ENCODE measurements at regions not wholly inside any gene's neighbourhood (a gene's known extent, or its start where the extent isn't known, plus 50 kb on each side); places are given as distances from the start of the nearest gene placed in this dataset.
"Not testable (repeated sequence)": the region's sequence is repeated elsewhere in the genome, so short reads cannot be mapped to it uniquely, and the experiment has no call there.

DNA sequence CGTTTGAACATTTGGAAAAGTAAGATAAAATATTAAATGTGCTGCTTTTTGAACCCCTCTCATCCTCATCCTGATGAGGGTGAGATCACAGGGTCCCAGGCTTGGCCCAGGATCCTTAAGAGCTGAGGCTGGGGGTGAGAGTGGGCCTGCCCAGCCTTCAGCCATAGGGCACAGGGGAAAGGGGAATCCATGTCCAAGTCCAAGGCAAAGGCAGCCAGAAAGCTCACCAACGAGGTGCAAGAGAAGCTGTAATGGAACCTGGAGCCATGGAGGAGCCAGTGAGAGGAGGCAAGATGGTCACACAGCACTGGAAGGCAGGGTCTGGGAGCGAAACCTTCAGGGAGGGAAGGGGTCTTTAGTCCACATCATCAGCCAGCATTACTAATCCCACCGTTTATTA, 191.9 kb downstream of the RRAGC start:
- DNase-seq (ENCODE audit: low read depth): no peak

GRCh38 chr1:38662126-38662525, 197.4 kb downstream of the RRAGC start:
- no peak for DNase-seq (ENCODE audit: low read depth)

- DNase-seq (ENCODE audit: low read depth): no peak
Observed at GRCh38 chr1:38658883-38659282, 200.7 kb downstream of the RRAGC start.

- no peak for DNase-seq (ENCODE audit: low read depth)
Observed at GRCh38 chr1:38657873-38658272, 201.7 kb downstream of the RRAGC start.

GRCh38 chr1:38657207-38657840, 202.2 kb downstream of the RRAGC start:
- no peak for DNase-seq (ENCODE audit: low read depth)

- DNase-seq (ENCODE audit: low read depth): no peak
Observed at GRCh38 chr1:38656726-38657125, 202.8 kb downstream of the RRAGC start.

DNA sequence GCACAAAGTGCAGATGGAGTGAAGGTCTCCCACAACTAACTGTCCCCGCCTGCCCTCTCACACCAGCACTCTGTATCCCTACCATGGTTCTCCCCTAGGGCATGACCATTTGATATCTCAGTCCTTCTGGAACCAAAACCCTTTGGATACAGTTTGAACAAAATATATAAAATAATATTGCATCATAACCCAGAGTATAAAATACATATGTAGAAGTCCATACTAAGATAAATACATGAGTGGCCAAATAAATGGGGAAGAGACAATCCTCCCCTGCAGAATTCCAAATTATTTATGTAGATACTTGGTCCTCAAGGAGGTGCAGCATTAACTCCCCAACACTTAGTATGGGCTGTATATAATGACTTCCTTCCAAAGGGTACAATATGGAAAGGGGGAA, 207.4 kb downstream of the RRAGC start:
- DNase-seq (ENCODE audit: low read depth): no peak

DNA sequence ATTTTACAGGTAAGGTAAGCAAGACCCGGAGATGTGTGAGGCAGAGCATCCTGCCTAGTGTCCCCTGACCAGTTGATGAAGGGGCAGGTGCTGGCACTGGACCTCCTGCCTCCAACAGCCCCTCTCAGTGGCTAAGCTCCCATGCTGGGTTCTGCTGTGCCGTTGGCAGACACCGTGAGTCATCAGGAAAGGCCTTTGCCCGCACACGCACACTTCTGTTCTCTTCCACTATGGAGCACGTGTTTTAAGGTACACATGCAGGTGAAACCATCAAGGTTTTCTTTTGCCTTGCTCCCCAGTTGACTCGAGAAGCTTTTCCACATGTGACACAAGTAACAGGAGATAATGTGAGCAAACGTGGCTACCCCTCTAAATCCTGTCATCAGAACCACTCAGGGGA, 207.9 kb downstream of the RRAGC start:
- no peak for DNase-seq (ENCODE audit: low read depth)

GRCh38 chr1:38648417-38648816, 211.2 kb downstream of the RRAGC start:
- DNase-seq (ENCODE audit: low read depth): no peak

DNA sequence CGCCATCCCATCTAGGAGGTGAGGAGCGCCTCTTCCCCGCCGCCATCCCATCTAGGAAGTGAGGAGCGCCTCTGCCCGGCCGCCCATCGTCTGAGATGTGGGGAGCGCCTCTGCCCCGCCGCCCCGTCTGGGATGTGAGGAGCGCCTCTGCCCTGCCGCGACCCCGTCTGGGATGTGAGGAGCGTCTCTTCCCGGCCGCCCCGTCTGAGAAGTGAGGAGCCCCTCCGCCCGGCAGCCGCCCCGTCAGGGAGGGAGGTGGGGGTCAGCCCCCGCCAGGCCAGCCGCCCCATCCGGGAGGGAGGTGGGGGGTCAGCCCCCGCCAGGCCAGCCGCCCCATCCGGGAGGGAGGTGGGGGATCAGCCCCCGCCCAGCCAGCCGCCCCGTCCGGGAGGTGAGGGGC, 212.2 kb downstream of the RRAGC start:
- DNase-seq (ENCODE audit: low read depth): not testable (repeated sequence)

DNA sequence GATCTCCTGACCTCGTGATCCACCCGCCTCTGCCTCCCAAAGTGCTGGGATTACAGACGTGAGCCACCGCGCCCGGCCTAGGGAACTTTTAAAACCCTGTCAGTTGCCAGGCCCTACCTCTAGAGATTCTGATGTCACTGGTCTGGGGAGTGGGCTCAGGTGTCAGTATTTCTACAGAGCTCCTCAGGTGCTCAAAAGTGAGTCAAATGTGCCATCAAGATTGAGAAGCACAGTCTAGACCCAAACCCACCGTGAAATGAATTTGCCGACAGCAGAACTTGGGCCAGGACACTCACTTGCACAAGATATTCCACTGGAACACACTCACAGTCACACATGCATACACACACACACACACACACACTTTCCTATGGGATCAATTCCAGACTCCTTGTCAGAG, 215.5 kb downstream of the RRAGC start:
- DNase-seq (ENCODE audit: low read depth): no peak

GRCh38 chr1:38641661-38642060, 217.9 kb downstream of the RRAGC start:
- DNase-seq (ENCODE audit: low read depth): no peak

GRCh38 chr1:38640371-38640770, 219.2 kb downstream of the RRAGC start:
- DNase-seq (ENCODE audit: low read depth): no peak

DNA sequence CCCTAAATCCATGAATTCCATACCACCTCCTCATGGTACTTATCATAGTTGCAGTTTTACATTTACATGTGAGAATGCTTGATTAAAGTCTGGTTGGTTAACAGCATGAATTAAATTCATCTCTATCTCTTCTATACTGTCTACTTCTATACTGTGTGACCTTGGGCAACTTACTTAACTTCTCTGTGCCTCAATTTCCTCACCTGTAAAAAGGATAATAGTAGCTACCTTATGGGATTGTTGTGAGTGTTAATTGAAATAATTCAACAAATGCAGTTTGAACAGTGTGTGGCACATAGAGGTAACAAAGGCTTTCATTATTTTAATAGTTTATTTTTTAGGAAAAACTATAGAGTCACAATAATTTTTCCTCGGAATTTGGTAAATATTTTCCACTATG, 231.3 kb downstream of the RRAGC start:
- DNase-seq (ENCODE audit: low read depth): no peak

- no peak for DNase-seq (ENCODE audit: low read depth)
Observed at GRCh38 chr1:38625939-38626338, 233.6 kb downstream of the RRAGC start.

GRCh38 chr1:38624336-38625039, 235.1 kb downstream of the RRAGC start:
- no peak for DNase-seq (ENCODE audit: low read depth)

- no peak for DNase-seq (ENCODE audit: low read depth)
Observed at GRCh38 chr1:38623529-38623928, 236.0 kb downstream of the RRAGC start.

- no peak for DNase-seq (ENCODE audit: low read depth)
Observed at GRCh38 chr1:38622197-38622596, 237.4 kb downstream of the RRAGC start.

DNA sequence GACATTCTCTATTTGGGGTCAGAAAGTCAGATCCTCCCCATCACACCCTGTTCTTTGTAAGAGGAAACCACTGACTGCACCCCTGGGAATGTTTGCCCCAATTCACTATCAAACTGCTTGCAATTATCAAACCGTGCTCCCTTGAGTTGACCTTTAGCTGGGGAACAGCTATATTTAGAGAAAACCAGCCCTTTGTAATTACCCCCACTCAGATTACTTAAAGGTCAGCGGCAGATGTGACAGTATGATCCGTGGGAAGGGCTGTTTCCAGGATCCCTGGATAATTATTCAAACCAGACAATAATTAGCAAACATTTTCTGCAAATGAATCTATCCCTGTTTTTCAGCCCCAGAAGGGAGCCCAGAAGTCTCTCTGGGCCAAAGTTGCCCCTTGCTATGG, 242.7 kb downstream of the RRAGC start:
- no peak for DNase-seq (ENCODE audit: low read depth)

GRCh38 chr1:38615680-38616079, 243.9 kb downstream of the RRAGC start:
- no peak for DNase-seq (ENCODE audit: low read depth)

DNA sequence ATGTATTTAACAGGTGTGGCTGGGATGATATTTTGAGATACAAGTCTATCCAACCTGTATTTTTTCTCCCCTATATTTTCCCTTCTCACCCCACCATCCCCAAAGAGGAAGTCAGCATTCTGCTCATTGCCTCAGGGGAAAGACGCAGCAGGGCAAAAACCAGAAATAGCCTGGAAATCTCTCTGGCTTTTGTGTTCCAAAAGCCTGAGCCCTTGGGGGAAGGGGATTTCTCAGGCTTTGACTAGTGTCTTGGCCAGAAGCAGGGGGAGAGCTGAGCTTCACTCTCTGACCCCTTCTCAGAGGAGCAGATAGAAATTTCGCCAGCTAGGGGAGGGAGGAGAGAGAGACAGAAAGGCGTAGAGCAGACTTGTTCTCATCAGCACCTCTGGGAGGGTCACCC, 244.7 kb downstream of the RRAGC start:
- DNase-seq (ENCODE audit: low read depth): no peak

DNA sequence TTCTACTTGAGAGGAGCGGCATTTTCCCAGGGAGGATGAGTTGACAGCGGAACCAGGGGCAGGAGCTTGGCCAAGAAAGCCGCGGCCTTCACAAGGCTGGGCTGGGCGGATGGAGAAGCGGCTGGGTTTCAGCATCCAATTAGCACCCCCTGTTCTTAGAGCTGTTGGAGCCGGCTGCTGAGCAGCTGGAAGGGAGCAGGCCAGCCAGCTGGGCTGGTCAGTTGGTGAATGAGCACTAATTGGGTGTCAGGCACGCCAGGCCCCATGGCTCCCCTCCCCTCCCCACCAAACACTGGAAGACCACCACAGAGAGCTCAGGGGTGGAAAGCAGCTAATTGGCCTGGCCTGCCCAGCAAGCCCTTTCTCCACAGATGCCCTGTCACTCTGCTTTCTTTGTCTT, 245.6 kb downstream of the RRAGC start:
- DNase-seq (ENCODE audit: low read depth): no peak

GRCh38 chr1:38612951-38613350, 246.6 kb downstream of the RRAGC start:
- DNase-seq (ENCODE audit: low read depth): no peak

GRCh38 chr1:38611664-38612211, 247.8 kb downstream of the RRAGC start:
- DNase-seq (ENCODE audit: low read depth): no peak

Measured in activated T-cell treated with anti-CD3 and anti-CD28 coated beads for 1 hour (primary cell).